Middle frontal gyrus (tissue), 1 donor: ENCODE measurements at regions not wholly inside any gene's neighbourhood (a gene's known extent, or its start where the extent isn't known, plus 50 kb on each side); places are given as distances from the start of the nearest gene placed in this dataset.

Experiments
- DNase-seq: peaks from one replicate; pipeline ENCODE4 v3.0.0-alpha.2; 2015; ENCODE audit warnings: low spot score; ENCODE audit errors: extremely low spot score

- DNase-seq = no peak
Measured at GRCh38 chr10:2650328-2650727, 417.0 kb upstream of the PFKP start.

- DNase-seq = no peak
Measured at GRCh38 chr10:2641028-2641427, 426.3 kb upstream of the PFKP start.

GRCh38 chr10:2633630-2634029 lies 433.7 kb upstream of the PFKP start:
- DNase-seq = no peak

GRCh38 chr10:2631557-2632205 lies 435.7 kb upstream of the PFKP start:
- no peak for DNase-seq

GRCh38 chr10:2628705-2629104 lies 438.6 kb upstream of the PFKP start:
- DNase-seq = no peak

- DNase-seq = no peak
Measured at GRCh38 chr10:2627969-2628368, 439.4 kb upstream of the PFKP start.

GRCh38 chr10:2625094-2625493 lies 442.3 kb upstream of the PFKP start:
- DNase-seq = no peak

- DNase-seq = no peak
Measured at GRCh38 chr10:2623675-2624274, 443.6 kb upstream of the PFKP start.

GRCh38 chr10:2620827-2621521 lies 446.4 kb upstream of the PFKP start:
- DNase-seq = no peak

- DNase-seq = no peak
Measured at GRCh38 chr10:2619916-2620315, 447.4 kb upstream of the PFKP start.

- no peak for DNase-seq
Measured at GRCh38 chr10:2619472-2619871, 447.9 kb upstream of the PFKP start.

- no peak for DNase-seq
Measured at GRCh38 chr10:2618690-2619089, 448.7 kb upstream of the PFKP start.

GRCh38 chr10:2616215-2616614 lies 451.1 kb upstream of the PFKP start:
- DNase-seq = no peak

- DNase-seq = no peak
Measured at GRCh38 chr10:2611603-2612002, 455.7 kb upstream of the PFKP start.

- DNase-seq = no peak
Measured at GRCh38 chr10:2610946-2611345, 456.4 kb upstream of the PFKP start.

- DNase-seq = no peak
Measured at GRCh38 chr10:2604891-2605290, 462.5 kb upstream of the PFKP start.

- DNase-seq = no peak
Measured at GRCh38 chr10:2599571-2599970, 467.8 kb upstream of the PFKP start.

GRCh38 chr10:2592360-2593160 lies 474.8 kb upstream of the PFKP start:
- no peak for DNase-seq

- DNase-seq = no peak
Measured at GRCh38 chr10:2589196-2589595, 478.2 kb upstream of the PFKP start.

- no peak for DNase-seq
Measured at GRCh38 chr10:2584385-2584784, 483.0 kb upstream of the PFKP start.

- DNase-seq = no peak
Measured at GRCh38 chr10:2576892-2577291, 490.5 kb upstream of the PFKP start.

- DNase-seq = no peak
Measured at GRCh38 chr10:2575460-2575859, 491.9 kb upstream of the PFKP start.
